ENCODE measurements at regions not wholly inside any gene's neighbourhood (a gene's known extent, or its start where the extent isn't known, plus 50 kb on each side); places are given as distances from the start of the nearest gene placed in this dataset.

GRCh38 chr6:133673056-133673455 lies 215.9 kb upstream of the TCF21 start:
- TF ChIP-seq CTCF (IDR thresholded peaks at IDR 0.05; ENCODE audit: low read depth, low read length): no peak
- DNase-seq (ENCODE audit: extremely low read depth, low read depth): no peak

- DNase-seq (ENCODE audit: extremely low read depth, low read depth): no peak
- no peak for TF ChIP-seq CTCF (IDR thresholded peaks at IDR 0.05; ENCODE audit: low read depth, low read length)
These were observed 214.3 kb upstream of the TCF21 start for GRCh38 chr6:133674661-133675060.

DNA sequence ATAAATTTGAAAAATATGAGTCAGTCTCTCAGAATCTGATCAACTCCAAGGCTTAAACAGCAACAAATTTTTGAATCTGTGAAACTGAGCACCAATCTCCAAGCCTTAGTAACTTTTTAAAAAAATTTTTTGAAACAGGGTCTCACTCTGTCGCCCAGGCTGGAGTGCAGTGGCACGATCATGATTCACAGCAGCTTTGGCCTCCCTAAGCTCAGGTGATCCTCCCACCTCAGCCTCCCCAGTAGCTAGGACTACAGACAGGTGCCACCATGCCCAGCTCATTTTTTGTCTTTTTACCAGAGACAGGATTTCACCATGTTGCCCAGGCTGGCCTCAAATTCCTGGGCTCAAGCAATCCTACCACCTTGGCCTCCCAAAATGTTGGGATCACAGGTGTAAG lies 207.9 kb upstream of the TCF21 start:
- TF ChIP-seq CTCF (IDR thresholded peaks at IDR 0.05; ENCODE audit: low read depth, low read length): no peak
- DNase-seq (ENCODE audit: extremely low read depth, low read depth): no peak

DNA sequence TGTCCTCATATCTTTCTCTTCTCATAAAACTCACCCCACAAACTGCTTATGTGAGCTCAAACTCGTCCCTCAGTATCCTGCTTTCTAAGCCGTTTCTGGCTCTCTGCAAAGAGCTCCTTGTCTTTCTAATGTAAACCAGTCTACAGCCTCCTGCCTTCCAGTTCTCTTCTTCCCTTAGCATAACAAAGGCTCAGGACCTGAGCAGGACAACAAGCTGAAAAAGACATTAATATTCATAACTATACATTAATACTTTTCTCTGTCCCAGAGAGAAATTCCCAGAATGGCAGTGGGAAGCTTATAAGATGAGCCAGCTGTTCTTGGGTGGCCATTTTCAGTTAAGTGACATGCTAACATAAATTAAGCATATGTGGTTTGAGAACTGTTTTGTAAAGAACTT lies 207.0 kb upstream of the TCF21 start:
- TF ChIP-seq CTCF (IDR thresholded peaks at IDR 0.05; ENCODE audit: low read depth, low read length): no peak
- DNase-seq (ENCODE audit: extremely low read depth, low read depth): no peak

DNA sequence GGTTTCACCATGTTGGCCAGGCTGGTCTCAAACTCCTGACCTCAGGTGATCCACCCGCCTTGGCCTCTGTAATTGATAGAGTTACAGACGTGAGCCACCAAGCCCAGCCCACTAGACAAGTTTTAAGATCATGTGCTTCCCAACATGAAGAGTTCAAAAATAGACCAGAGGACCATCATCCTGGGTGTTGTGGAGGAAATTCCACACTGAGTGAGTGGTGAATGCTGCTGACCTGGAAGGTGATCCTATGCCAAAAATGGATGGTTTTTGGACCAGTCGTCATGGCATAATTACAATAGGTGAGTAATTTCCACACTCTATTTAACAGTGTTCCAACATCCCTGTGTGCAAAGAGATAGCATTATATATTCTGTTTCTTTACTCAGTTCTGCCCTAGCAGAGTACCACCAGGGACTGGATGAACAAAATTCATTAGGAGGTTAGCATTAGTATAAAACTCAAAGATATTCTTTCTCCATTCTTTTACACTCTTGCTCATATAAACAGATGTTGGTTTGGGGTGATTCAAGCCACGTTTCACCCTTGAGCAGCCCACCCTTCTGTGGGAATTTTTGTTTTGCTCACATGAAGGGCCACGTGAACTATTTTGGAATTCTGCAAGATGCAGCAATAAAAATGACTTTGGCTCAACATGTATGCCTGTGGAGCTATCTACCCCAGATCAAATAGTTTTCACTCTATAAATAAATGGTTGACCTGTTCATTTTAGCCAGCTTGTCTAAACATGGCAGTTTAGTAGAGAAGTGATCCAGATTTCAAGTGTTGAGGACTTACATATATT lies 206.2 kb upstream of the TCF21 start:
- no peak for TF ChIP-seq CTCF (IDR thresholded peaks at IDR 0.05; ENCODE audit: low read depth, low read length)
- no peak for DNase-seq (ENCODE audit: extremely low read depth, low read depth)

- no peak for DNase-seq (ENCODE audit: extremely low read depth, low read depth)
- no peak for TF ChIP-seq CTCF (IDR thresholded peaks at IDR 0.05; ENCODE audit: low read depth, low read length)
These were observed 205.7 kb upstream of the TCF21 start for GRCh38 chr6:133683308-133683580.

GRCh38 chr6:133683606-133684005 lies 205.3 kb upstream of the TCF21 start:
- TF ChIP-seq CTCF (IDR thresholded peaks at IDR 0.05; ENCODE audit: low read depth, low read length): no peak
- DNase-seq (ENCODE audit: extremely low read depth, low read depth): no peak

Data from AG09319 (cell line).